HL-60 (cell line): ENCODE measurements at regions not wholly inside any gene's neighbourhood (a gene's known extent, or its start where the extent isn't known, plus 50 kb on each side); places are given as distances from the start of the nearest gene placed in this dataset.

Experiments
- DNase-seq, 2 experiments: peaks; one replicate each; pipeline ENCODE4 v3.0.0-alpha.2; 2010 to 2020; ENCODE audit warnings: low read depth in 1 of 2, low spot score in 1 of 2
- H3K27ac ChIP-seq: fragments of 250-450 bp; sonication (Bioruptor Pico); replicated peaks from 2 replicates; pipeline ENCODE4 v1.5.1; 2020; ENCODE audit warnings: mild to moderate bottlenecking, moderate library complexity
- H3K27me3 ChIP-seq: fragments of 250-450 bp; sonication (Bioruptor Pico); 2 replicates; pipeline ENCODE4 v1.5.1; 2021; ENCODE audit warnings: mild to moderate bottlenecking, moderate library complexity; ENCODE audit not compliant: insufficient read depth, poor library complexity, severe bottlenecking
- H3K4me3 ChIP-seq: replicated peaks from 2 replicates; pipeline ENCODE4 v1.5.1; 2011; ENCODE audit warnings: mild to moderate bottlenecking, control low read depth, low read length; ENCODE audit not compliant: insufficient read depth
- GABPA ChIP-seq: IDR thresholded peaks from 2 replicates; pipeline ENCODE4 v1.6.1; 2012; ENCODE audit warnings: low read depth
- POLR2AphosphoS5 ChIP-seq: IDR thresholded peaks from 2 replicates; pipeline ENCODE4 v1.6.1; 2012; ENCODE audit warnings: low read depth
- SPI1 ChIP-seq: IDR thresholded peaks from 2 replicates; pipeline ENCODE4 v1.6.1; 2012; ENCODE audit warnings: low read depth, mild to moderate bottlenecking, borderline replicate concordance
- TF ChIP-seq, protein P1 (sequence below): IDR thresholded peaks from one replicate; pipeline ENCODE4 v1.5.1; 2011; ENCODE audit warnings: low read length, control low read depth, inconsistent platforms; ENCODE audit not compliant: insufficient read depth
- TF ChIP-seq, protein P2 (sequence below): IDR thresholded peaks from 2 replicates; pipeline ENCODE4 v1.6.1; 2012; ENCODE audit warnings: low read depth; ENCODE audit not compliant: insufficient replicate concordance

DNA sequence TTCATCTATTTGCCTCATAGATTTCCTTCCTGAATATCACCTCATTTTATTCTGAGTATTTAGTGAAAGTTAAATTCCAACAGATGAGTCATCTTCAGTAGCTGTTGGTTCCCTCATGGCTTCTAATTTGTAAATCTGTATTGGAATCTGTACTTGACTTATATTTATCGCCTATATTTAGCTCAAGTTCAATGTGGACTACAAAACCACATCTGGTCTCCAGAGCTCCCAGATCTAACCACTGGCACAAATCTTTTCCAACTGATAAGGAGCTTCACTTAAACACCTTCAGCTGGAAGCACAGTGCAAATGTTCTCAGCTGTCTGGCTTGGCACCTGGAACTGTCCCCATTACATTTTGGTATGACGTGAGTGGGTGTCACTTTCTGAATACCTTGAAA, 82.8 kb upstream of the DSEL start:
- no peak for DNase-seq
- no peak overlapping the region for H3K27ac ChIP-seq
- TF ChIP-seq, protein P1, sequence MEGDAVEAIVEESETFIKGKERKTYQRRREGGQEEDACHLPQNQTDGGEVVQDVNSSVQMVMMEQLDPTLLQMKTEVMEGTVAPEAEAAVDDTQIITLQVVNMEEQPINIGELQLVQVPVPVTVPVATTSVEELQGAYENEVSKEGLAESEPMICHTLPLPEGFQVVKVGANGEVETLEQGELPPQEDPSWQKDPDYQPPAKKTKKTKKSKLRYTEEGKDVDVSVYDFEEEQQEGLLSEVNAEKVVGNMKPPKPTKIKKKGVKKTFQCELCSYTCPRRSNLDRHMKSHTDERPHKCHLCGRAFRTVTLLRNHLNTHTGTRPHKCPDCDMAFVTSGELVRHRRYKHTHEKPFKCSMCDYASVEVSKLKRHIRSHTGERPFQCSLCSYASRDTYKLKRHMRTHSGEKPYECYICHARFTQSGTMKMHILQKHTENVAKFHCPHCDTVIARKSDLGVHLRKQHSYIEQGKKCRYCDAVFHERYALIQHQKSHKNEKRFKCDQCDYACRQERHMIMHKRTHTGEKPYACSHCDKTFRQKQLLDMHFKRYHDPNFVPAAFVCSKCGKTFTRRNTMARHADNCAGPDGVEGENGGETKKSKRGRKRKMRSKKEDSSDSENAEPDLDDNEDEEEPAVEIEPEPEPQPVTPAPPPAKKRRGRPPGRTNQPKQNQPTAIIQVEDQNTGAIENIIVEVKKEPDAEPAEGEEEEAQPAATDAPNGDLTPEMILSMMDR, result no peak
- TF ChIP-seq POLR2AphosphoS5 (no peak), GABPA (no peak), SPI1 (no peak)
- TF ChIP-seq, protein P2, sequence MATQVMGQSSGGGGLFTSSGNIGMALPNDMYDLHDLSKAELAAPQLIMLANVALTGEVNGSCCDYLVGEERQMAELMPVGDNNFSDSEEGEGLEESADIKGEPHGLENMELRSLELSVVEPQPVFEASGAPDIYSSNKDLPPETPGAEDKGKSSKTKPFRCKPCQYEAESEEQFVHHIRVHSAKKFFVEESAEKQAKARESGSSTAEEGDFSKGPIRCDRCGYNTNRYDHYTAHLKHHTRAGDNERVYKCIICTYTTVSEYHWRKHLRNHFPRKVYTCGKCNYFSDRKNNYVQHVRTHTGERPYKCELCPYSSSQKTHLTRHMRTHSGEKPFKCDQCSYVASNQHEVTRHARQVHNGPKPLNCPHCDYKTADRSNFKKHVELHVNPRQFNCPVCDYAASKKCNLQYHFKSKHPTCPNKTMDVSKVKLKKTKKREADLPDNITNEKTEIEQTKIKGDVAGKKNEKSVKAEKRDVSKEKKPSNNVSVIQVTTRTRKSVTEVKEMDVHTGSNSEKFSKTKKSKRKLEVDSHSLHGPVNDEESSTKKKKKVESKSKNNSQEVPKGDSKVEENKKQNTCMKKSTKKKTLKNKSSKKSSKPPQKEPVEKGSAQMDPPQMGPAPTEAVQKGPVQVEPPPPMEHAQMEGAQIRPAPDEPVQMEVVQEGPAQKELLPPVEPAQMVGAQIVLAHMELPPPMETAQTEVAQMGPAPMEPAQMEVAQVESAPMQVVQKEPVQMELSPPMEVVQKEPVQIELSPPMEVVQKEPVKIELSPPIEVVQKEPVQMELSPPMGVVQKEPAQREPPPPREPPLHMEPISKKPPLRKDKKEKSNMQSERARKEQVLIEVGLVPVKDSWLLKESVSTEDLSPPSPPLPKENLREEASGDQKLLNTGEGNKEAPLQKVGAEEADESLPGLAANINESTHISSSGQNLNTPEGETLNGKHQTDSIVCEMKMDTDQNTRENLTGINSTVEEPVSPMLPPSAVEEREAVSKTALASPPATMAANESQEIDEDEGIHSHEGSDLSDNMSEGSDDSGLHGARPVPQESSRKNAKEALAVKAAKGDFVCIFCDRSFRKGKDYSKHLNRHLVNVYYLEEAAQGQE, result no peak
- no peaks in the 10 kb centered on the region for H3K27me3 ChIP-seq
- no peak overlapping the region for H3K4me3 ChIP-seq

DNA sequence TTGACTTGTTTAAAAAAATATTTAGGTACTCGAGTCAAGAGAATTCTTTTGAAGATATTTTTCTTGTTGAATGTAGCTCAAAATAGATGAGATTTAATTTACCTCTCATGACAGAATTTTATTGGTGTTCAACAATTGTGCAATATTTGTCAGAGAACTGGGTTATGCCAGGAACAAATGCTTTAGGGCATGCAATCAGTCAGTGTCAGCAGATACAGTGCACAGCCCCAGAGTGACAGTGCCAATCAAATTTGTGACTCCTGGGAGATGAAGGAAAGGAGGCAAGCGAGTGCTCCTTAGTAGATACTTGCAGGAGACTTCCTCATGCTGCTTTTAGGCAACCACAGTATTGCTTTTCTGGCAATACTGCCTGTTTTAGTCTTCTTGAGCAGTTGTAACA, 81.2 kb upstream of the DSEL start:
- TF ChIP-seq SPI1 (no peak), POLR2AphosphoS5 (no peak), GABPA (no peak)
- TF ChIP-seq, protein P1, result no peak
- TF ChIP-seq, protein P2, result no peak
- no peak for DNase-seq

DNA sequence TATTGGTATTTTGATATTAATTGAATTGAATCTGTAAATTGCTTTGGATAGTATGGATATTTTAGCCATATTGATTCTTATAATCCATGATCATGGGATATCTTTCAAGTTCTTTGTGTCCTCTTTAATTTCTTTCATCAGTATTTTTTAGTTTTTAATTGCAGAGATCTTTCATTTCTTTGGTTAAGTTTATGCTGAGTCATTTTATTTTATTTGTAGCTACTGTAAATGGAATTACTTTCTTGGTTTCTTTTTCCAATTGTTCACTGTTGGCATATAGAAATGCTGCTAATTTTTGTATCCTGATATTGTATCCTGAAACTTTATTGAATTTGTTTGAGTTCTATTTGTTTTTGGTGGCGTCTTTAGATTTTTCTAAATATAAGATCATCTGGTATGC, 79.5 kb upstream of the DSEL start:
- no peak for DNase-seq
- Histone ChIP-seq H3K27ac (no peak overlapping the region), H3K27me3 (no peaks in the 10 kb centered on the region), H3K4me3 (no peak overlapping the region)
- TF ChIP-seq, protein P1, result no peak
- TF ChIP-seq, protein P2, result no peak
- TF ChIP-seq GABPA (no peak), SPI1 (no peak), POLR2AphosphoS5 (no peak)

More for the DNA sequence above, 81.2 kb upstream of the DSEL start:
- no peaks in the 10 kb centered on the region for H3K27me3 ChIP-seq
- no peak overlapping the region for H3K27ac ChIP-seq
- H3K4me3 ChIP-seq, result no peak overlapping the region
